HepG2 (cell line): ENCODE measurements at regions not wholly inside any gene's neighbourhood (a gene's known extent, or its start where the extent isn't known, plus 50 kb on each side); places are given as distances from the start of the nearest gene placed in this dataset.

ENCODE experiments used
- ATAC-seq: fragments of 200-7000 bp; cut with Tn5 transposase; 3 replicates; pipeline ENCODE4 v1.9.1; 2020; ENCODE audit warnings: mild to moderate bottlenecking, moderate library complexity
- BruUV-seq: library from RNA; stranded (reverse); fragments of 400-500 nt; replicated peaks from 2 replicates; lab custom pipeline; 2021; lab: Mats Ljungman, UMichigan
- CTCF ChIA-PET: fragments of 300-600 bp; formaldehyde crosslinking; extraction: SDS; loops from one replicate; lab custom pipeline; 2021; ENCODE audit warnings: low total read pairs, inconsistent platforms, low intra/inter-chr PET ratio; lab: Yijun Ruan, JAX
- POLR2A ChIA-PET: fragments of 350-600 bp; sonication (Branson Sonifier 250); formaldehyde crosslinking; loops from one replicate; lab custom pipeline; 2020; ENCODE audit warnings: antibody characterized with exemption, inconsistent platforms; lab: Yijun Ruan, JAX
- DNase-seq: peaks from one replicate; pipeline ENCODE4 v3.0.0-alpha.2; 2015; ENCODE audit warnings: low spot score
- FAIRE-seq: peaks from 3 replicates; lab custom pipeline; 2011; peaks lifted over from hg19 to GRCh38; lab: Jason Lieb, UNC
- H2AFZ ChIP-seq: one replicate; pipeline ENCODE4 v1.6.1; 2011; ENCODE audit warnings: low read length, inconsistent platforms
- H3K27ac ChIP-seq: fragments of 300-600 bp; 3 replicates; pipeline ENCODE4 v1.8.0; 2011; ENCODE audit warnings: mixed run types, mild to moderate bottlenecking, mixed read lengths, low read length, inconsistent platforms; ENCODE audit not compliant: insufficient read depth; ENCODE audit errors: extremely low read length
- H3K27me3 ChIP-seq, 2 experiments: fragments of 200-600 bp in 1 of 2; 2 replicates in 1 of 2; 3 replicates in 1 of 2; pipeline versions ENCODE4 v1.6.0 to v1.8.0; 2011; ENCODE audit warnings: low read length in 2 of 2, mild to moderate bottlenecking in 2 of 2, moderate library complexity in 2 of 2, inconsistent platforms in 1 of 2; ENCODE audit not compliant: insufficient read depth in 2 of 2, control insufficient read depth in 1 of 2
- H3K36me3 ChIP-seq, 2 experiments: fragments of 200-600 bp in 1 of 2; replicated peaks in 1 of 2; 2 replicates in 1 of 2; 3 replicates in 1 of 2; pipeline versions ENCODE4 v1.5.1 to v1.8.0; 2011; ENCODE audit warnings: low read length in 2 of 2, inconsistent platforms in 1 of 2; ENCODE audit not compliant: insufficient read depth in 2 of 2, control insufficient read depth in 1 of 2
- H3K4me1 ChIP-seq: 2 replicates; pipeline ENCODE4 v1.5.1; 2012; ENCODE audit warnings: low read length, inconsistent platforms; ENCODE audit not compliant: insufficient read depth
- H3K4me2 ChIP-seq: 2 replicates; pipeline ENCODE4 v1.6.0; 2011; ENCODE audit warnings: low read depth, low read length, inconsistent platforms
- H3K4me3 ChIP-seq, 3 experiments: fragments of 200-600 bp in 1 of 3; sonication (generic), shearing (Covaris generic) in 1 of 3; replicated peaks in 1 of 3; 2 replicates each; pipeline ENCODE4 v1.5.1; 2011 to 2016; ENCODE audit warnings: low read length in 3 of 3, inconsistent platforms in 2 of 3, low read depth in 2 of 3, mild to moderate bottlenecking in 2 of 3, control low read depth in 1 of 3, mixed read lengths in 1 of 3; ENCODE audit not compliant: insufficient read depth in 1 of 3
- H3K79me2 ChIP-seq: one replicate; pipeline ENCODE4 v1.6.1; 2011; ENCODE audit warnings: low read length, inconsistent platforms; ENCODE audit not compliant: insufficient read depth
- H3K9ac ChIP-seq: 2 replicates; pipeline ENCODE4 v1.6.0; 2011; ENCODE audit warnings: mild to moderate bottlenecking, low read depth, low read length, inconsistent platforms; ENCODE audit not compliant: insufficient read depth
- H3K9me3 ChIP-seq: 2 replicates; pipeline ENCODE4 v1.5.1; 2012; ENCODE audit warnings: mild to moderate bottlenecking, low read length
- H4K20me1 ChIP-seq: 2 replicates; pipeline ENCODE4 v1.6.0; 2011; ENCODE audit warnings: inconsistent platforms, mild to moderate bottlenecking, low read length, moderate library complexity; ENCODE audit not compliant: insufficient read depth
- E2F5 ChIP-seq: sonication (generic); formaldehyde crosslinking; conservative IDR thresholded peaks from 2 replicates; pipeline ENCODE4 v1.4.0; 2020; ENCODE audit warnings: missing genetic modification reagents
- EP300 ChIP-seq, 3 experiments: sonication (generic) in 1 of 3; formaldehyde crosslinking in 1 of 3; IDR thresholded peaks; 2 replicates each; pipeline versions ENCODE4 v1.5.1 to v1.6.1; 2011 to 2020; ENCODE audit warnings: low read depth in 2 of 3, low read length in 2 of 3, borderline replicate concordance in 1 of 3, improper control_type of control experiment in 1 of 3, mild to moderate bottlenecking in 1 of 3, missing genetic modification reagents in 1 of 3, moderate library complexity in 1 of 3
- ETV5 ChIP-seq: IDR thresholded peaks from 2 replicates; pipeline ENCODE4 v1.6.1; 2018; ENCODE audit warnings: missing biosample characterization, missing genetic modification reagents, inconsistent platforms, borderline replicate concordance
- HDAC2 ChIP-seq: sonication (generic); formaldehyde crosslinking; IDR thresholded peaks from 2 replicates; pipeline ENCODE4 v1.4.0; 2020; ENCODE audit warnings: missing genetic modification reagents
- HMG20B ChIP-seq: conservative IDR thresholded peaks from 2 replicates; pipeline ENCODE4 v1.6.1; 2016; ENCODE audit warnings: missing genetic modification reagents, missing compliant biosample characterization
- ISL2 ChIP-seq: sonication (generic); formaldehyde crosslinking; IDR thresholded peaks from 2 replicates; pipeline ENCODE4 v1.5.0; 2020; ENCODE audit warnings: missing genetic modification reagents
- KDM6A ChIP-seq: IDR thresholded peaks from 2 replicates; pipeline ENCODE4 v1.6.1; 2016; ENCODE audit warnings: low read depth
- KLF16 ChIP-seq, 2 experiments: sonication (generic) in 1 of 2; formaldehyde crosslinking in 1 of 2; IDR thresholded peaks; 2 replicates each; pipeline versions ENCODE4 v1.6.1 to v1.8.0; 2016 to 2023; ENCODE audit warnings: missing genetic modification reagents in 2 of 2, missing compliant biosample characterization in 1 of 2
- NCOA1 ChIP-seq: sonication (generic); formaldehyde crosslinking; IDR thresholded peaks from 2 replicates; pipeline ENCODE4 v1.9.0; 2021; ENCODE audit warnings: missing genetic modification reagents
- NFE2L2 ChIP-seq: fragments of 150-350 bp; IDR thresholded peaks from 2 replicates; pipeline ENCODE4 v1.6.1; 2014; ENCODE audit warnings: low read length
- NFIC ChIP-seq: IDR thresholded peaks from 2 replicates; pipeline ENCODE4 v1.6.1; 2012; ENCODE audit warnings: mild to moderate bottlenecking, low read length, inconsistent platforms
- SALL1 ChIP-seq: sonication (generic); formaldehyde crosslinking; IDR thresholded peaks from 2 replicates; pipeline ENCODE4 v1.8.0; 2022; ENCODE audit warnings: mild to moderate bottlenecking, missing genetic modification reagents
- SOX13 ChIP-seq, 3 experiments: fragments of 450-650 bp in 1 of 3; sonication (generic) in 1 of 3; formaldehyde crosslinking in 1 of 3; IDR thresholded peaks in 2 of 3; conservative IDR thresholded peaks in 1 of 3; 2 replicates each; pipeline versions ENCODE4 v1.5.0 to v1.6.1; 2016 to 2020; ENCODE audit warnings: antibody characterized with exemption in 1 of 3, mild to moderate bottlenecking in 1 of 3, missing compliant biosample characterization in 1 of 3, missing genetic modification reagents in 1 of 3, moderate library complexity in 1 of 3
- SOX6 ChIP-seq, 2 experiments: fragments of 450-650 bp in 1 of 2; sonication (generic) in 1 of 2; formaldehyde crosslinking in 1 of 2; IDR thresholded peaks; 2 replicates each; pipeline versions ENCODE4 v1.4.0 to v1.6.1; 2017 to 2020; ENCODE audit warnings: antibody characterized with exemption in 1 of 2, mild to moderate bottlenecking in 1 of 2, missing genetic modification reagents in 1 of 2
- SRSF9 ChIP-seq: fragments of 200-400 bp; formaldehyde crosslinking; IDR thresholded peaks from 2 replicates; pipeline ENCODE4 v1.6.1; 2018; ENCODE audit warnings: borderline replicate concordance, mild to moderate bottlenecking, low read depth, low read length; ENCODE audit not compliant: insufficient read depth, poor library complexity, severe bottlenecking
- TBL1XR1 ChIP-seq: fragments of 150-350 bp; IDR thresholded peaks from 2 replicates; pipeline ENCODE4 v1.6.1; 2014; ENCODE audit warnings: borderline replicate concordance, low read length; ENCODE audit not compliant: partially characterized antibody
- TCF7 ChIP-seq: sonication (generic); IDR thresholded peaks from 2 replicates; pipeline ENCODE4 v1.6.1; 2016; ENCODE audit warnings: antibody characterized with exemption, low read depth
- THAP11 ChIP-seq: IDR thresholded peaks from 2 replicates; pipeline ENCODE4 v1.6.1; 2016; ENCODE audit warnings: missing biosample characterization, missing genetic modification reagents
- ZNF276 ChIP-seq: sonication (generic); formaldehyde crosslinking; IDR thresholded peaks from 2 replicates; pipeline ENCODE4 v1.4.0; 2020; ENCODE audit warnings: mild to moderate bottlenecking, low read depth, missing genetic modification reagents
- ZNF331 ChIP-seq: sonication (generic); formaldehyde crosslinking; IDR thresholded peaks from 2 replicates; pipeline ENCODE4 v1.4.0; 2020; ENCODE audit warnings: missing genetic modification reagents
- ZNF451 ChIP-seq: sonication (generic); formaldehyde crosslinking; IDR thresholded peaks from 2 replicates; pipeline ENCODE4 v1.5.0; 2020; ENCODE audit warnings: mild to moderate bottlenecking, missing genetic modification reagents
- ZNF644 ChIP-seq: IDR thresholded peaks from 2 replicates; pipeline ENCODE4 v1.6.1; 2016; ENCODE audit warnings: low read depth
- ZZZ3 ChIP-seq: sonication (generic); formaldehyde crosslinking; IDR thresholded peaks from 2 replicates; pipeline ENCODE4 v1.4.0; 2020; ENCODE audit warnings: missing genetic modification reagents, mild to moderate bottlenecking, borderline replicate concordance
- WGBS: methylation state at CpG from one replicate; pipeline ENCODE4 v1.1.6; 2017; ENCODE audit warnings: low lambda C conversion rate; 5-methylcytosine and 5-hydroxymethylcytosine counted together
- in situ Hi-C: cut with HindIII; loops from 2 replicates; pipeline ENCODE4 v1.10.0; 2017; ENCODE audit warnings: low pct_unique_long_range_greater_than_20kb; ENCODE audit not compliant: extremely low pct_ligation_motif_present
- intact Hi-C: fragments of 100-400 bp; cut with micrococcal nuclease; formaldehyde crosslinking; loops from one replicate; pipeline ENCODE4 v1.10.0; 2022; ENCODE audit not compliant: unreplicated experiment

- intact Hi-C loops (loop anchor here (2.0 to 10.0 kb wide), 2 partner anchors 194 to 222 kb away; partner anchors contain the start of gene PROX1), in situ Hi-C loops (no loop called here)
- peak; percentile 15 for FAIRE-seq
- Histone ChIP-seq H3K27ac (peak overlapping the region; percentile 36), H3K4me1 (peaks cover 73% of the 10 kb centered on the region), H3K79me2 (no peaks in the 10 kb centered on the region), H3K27me3 (no peaks in the 10 kb centered on the region), H3K36me3 (no peaks in the 10 kb centered on the region), H3K4me3 (no peak overlapping the region), H3K4me2 (peak overlapping the region; percentile 40; the same call in 1 of the 2 replicates), H3K9ac (no peak overlapping the region), H3K9me3 (no peaks in the 10 kb centered on the region), H4K20me1 (no peaks in the 10 kb centered on the region), H2AFZ (no peak overlapping the region)
- ChIA-PET CTCF (no interaction called here), POLR2A (interaction anchor here (0.9 to 1.7 kb wide), 6 partner anchors 103 to 260 kb away, joined by 3 to 8 read pairs (median 4); partner anchors contain the start of gene PROX1)
- WGBS, result 27% methylated on average over 3 of the region's 3 CpGs
- BruUV-seq, result no TSS peak
- peak; percentile 65 for ATAC-seq
- peak; percentile 88 for DNase-seq
- TF ChIP-seq ETV5 (CRISPR knock-in tag), result peak; percentile 33; the same call in 1 of the 2 replicates
- TF ChIP-seq KDM6A (CRISPR knock-in tag), result peak; percentile 44; the same call in 1 of the 2 replicates
- TF ChIP-seq EP300 (IDR thresholded peaks at IDR 0.05; ENCODE audit: low read depth in 2 of 2, low read length in 2 of 2), result peak in 1 of 2 experiments; percentile 78; a peak in 2 of 4 replicates
- TF ChIP-seq EP300 (CRISPR knock-in tag; IDR thresholded peaks at IDR 0.05; ENCODE audit: borderline replicate concordance), result peak; percentile 58; the same call in 1 of the 2 replicates
- no peak for TF ChIP-seq SOX13 (IDR thresholded peaks at IDR 0.05)
- TF ChIP-seq SOX13 (CRISPR knock-in tag; conservative IDR thresholded peaks at IDR 0.05 in 1 of 2, IDR thresholded peaks at IDR 0.05 in 1 of 2), result peak in 1 of 2 experiments; percentile 42; a peak in 2 of 4 replicates
- peak; percentile 19; the same call in 1 of the 2 replicates for TF ChIP-seq NFE2L2
- TF ChIP-seq SOX6 (IDR thresholded peaks at IDR 0.05), result no peak
- TF ChIP-seq SOX6 (CRISPR knock-in tag; IDR thresholded peaks at IDR 0.05), result peak; percentile 28; the same call in 1 of the 2 replicates
- TF ChIP-seq NCOA1 (CRISPR knock-in tag), result no peak
- peak; percentile 61 for TF ChIP-seq TBL1XR1
- no peak for TF ChIP-seq SRSF9
- peak; percentile 50; the same call in 1 of the 2 replicates for TF ChIP-seq HDAC2 (CRISPR knock-in tag)
- TF ChIP-seq THAP11 (CRISPR knock-in tag), result 0 out of 2 replicates have a peak, but pooled peaks have one; percentile 18
- TF ChIP-seq HMG20B (CRISPR knock-in tag), result 0 out of 2 replicates have a peak, but pooled peaks have one; percentile 25
- peak; percentile 13; the same call in 1 of the 2 replicates for TF ChIP-seq SALL1 (CRISPR knock-in tag)
- TF ChIP-seq TCF7, result peak; percentile 71
- peak; percentile 63; the same call in 1 of the 2 replicates for TF ChIP-seq NFIC
- peak; percentile 78 for TF ChIP-seq ZNF644
- TF ChIP-seq ISL2 (CRISPR knock-in tag), result peak; percentile 48; the same call in 1 of the 2 replicates
- no peak for TF ChIP-seq ZNF451 (CRISPR knock-in tag)
- TF ChIP-seq ZZZ3 (CRISPR knock-in tag), result no peak
- no peak for TF ChIP-seq E2F5 (CRISPR knock-in tag)
- TF ChIP-seq ZNF331 (CRISPR knock-in tag), result peak; percentile 38; the same call in 1 of the 2 replicates
- peak in 1 of 2 experiments; percentile 48; a peak in 1 of 4 replicates for TF ChIP-seq KLF16 (CRISPR knock-in tag; IDR thresholded peaks at IDR 0.05)
- no peak for TF ChIP-seq ZNF276
Observed at GRCh38 chr1:213790565-213790964, 197.2 kb upstream of the PROX1 start.
